Psoas muscle (tissue), 7 donors: ENCODE measurements at regions not wholly inside any gene's neighbourhood (a gene's known extent, or its start where the extent isn't known, plus 50 kb on each side); places are given as distances from the start of the nearest gene placed in this dataset.

Source experiments
- ATAC-seq, 4 donors: fragments of 200-7000 bp; cut with Tn5 transposase; one replicate each; pipeline ENCODE4 v1.9.1; 2020; ENCODE audit warnings: moderate library complexity in 3 of 4, mild to moderate bottlenecking in 2 of 4
- DNase-seq, 2 donors: peaks; one replicate each; pipeline ENCODE4 v3.0.0-alpha.2; 2020
- H3K27ac ChIP-seq: fragments of 200-600 bp; one replicate; pipeline ENCODE4 v1.8.0; 2022
- H3K27me3 ChIP-seq, 3 donors: fragments of 200-600 bp in 1 of 3; one replicate each; pipeline versions ENCODE4 v1.6.1 to v1.8.0; 2013 to 2022; ENCODE audit warnings: low read length in 2 of 3, mild to moderate bottlenecking in 2 of 3, moderate library complexity in 1 of 3; ENCODE audit not compliant: insufficient read depth in 3 of 3
- H3K36me3 ChIP-seq, 2 donors: fragments of 200-600 bp in 1 of 2; one replicate each; pipeline versions ENCODE4 v1.6.1 to v1.8.0; 2013 to 2022; ENCODE audit warnings: low read depth in 1 of 2, mild to moderate bottlenecking in 1 of 2, moderate library complexity in 1 of 2; ENCODE audit not compliant: insufficient read depth in 1 of 2
- H3K4me1 ChIP-seq: fragments of 200-600 bp; one replicate; pipeline ENCODE4 v1.8.0; 2022
- H3K4me3 ChIP-seq: fragments of 200-600 bp; one replicate; pipeline ENCODE4 v1.8.0; 2022; ENCODE audit warnings: mild to moderate bottlenecking
- H3K9me3 ChIP-seq: fragments of 200-600 bp; one replicate; pipeline ENCODE4 v1.8.0; 2022
- CTCF ChIP-seq: fragments of 200-600 bp; IDR thresholded peaks from one replicate; pipeline ENCODE4 v1.8.0; 2022; ENCODE audit warnings: antibody characterized with exemption
- WGBS, 3 donors: extraction: QIAGEN DNeasy Blood & Tissue Kit; methylation state at CpG; one replicate each; pipeline versions ENCODE4 v1.1.6 to v1.1.7; 2013; 5-methylcytosine and 5-hydroxymethylcytosine counted together
- intact Hi-C, 2 donors: fragments of 100-400 bp; cut with DNase I; formaldehyde crosslinking; loops; one replicate each; pipeline versions ENCODE4 v1.11.0 to v1.14.2; 2022
- donor health status: healthy with polysubstance abuse.
- donor health status: DM: no; HTN: no; CAD: no; lungs with moderate emphysema.
- donor health status: Bipolar disorder and iron deficiency.
- donor health status: healthy.
- donor health status: DM: yes; HTN: yes; CAD: no.
- donor health status: DM: no; HTN: no; CAD: no.
- donor health status: DM: yes; HTN: yes; CAD: no.

DNA sequence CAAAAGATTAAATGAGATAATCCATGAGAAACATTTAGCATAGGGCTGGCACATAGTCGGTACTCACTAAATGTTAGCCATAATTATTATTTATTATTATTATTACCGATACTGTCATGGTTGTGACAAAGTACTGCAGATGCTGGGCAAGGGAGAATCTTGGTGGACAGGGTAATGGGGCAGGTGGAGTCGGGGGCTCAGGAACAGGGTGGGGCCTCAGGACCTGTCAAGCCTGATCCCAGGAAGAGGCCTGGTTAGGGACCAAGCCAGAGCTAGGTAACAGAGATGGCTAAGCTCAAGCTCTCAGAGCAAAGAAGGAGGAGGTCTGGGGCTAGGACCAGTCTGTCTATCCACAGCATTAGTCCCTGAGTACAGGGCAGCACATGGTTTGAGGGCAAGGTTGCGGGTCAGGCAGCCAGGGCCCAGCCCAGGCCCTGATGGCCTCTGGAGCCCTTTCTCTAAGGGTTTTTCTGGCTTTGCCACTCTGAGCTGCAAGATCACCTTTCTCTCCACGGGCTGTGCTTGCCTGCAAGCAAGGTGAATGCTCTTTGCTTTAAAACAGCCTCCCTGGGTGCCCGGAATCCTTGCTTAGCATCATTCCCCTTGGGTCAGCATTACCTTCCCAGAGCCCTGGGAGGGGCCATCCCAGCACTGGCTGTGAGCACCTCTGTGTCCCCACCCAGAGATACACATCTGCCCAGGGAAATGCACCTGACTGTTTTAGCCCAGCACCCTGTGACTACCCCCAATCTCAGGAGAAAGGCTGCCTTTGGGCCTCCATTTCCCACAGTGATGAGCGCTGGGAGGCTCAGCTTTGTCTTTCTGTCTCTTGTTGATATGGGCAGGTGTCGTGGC, 572.0 kb downstream of the PTPRU start:
- H3K27ac ChIP-seq, result no peak overlapping the region
- H3K9me3 ChIP-seq, result no peaks in the 10 kb centered on the region
- no peak for DNase-seq
- no peaks in the 10 kb centered on the region for H3K27me3 ChIP-seq
- peaks cover 4% of the 10 kb centered on the region for H3K4me1 ChIP-seq
- H3K36me3 ChIP-seq, result no peaks in the 10 kb centered on the region
- WGBS, 3 donors, result 95 to 96% (median 95%) methylated on average over 8 of the region's 8 CpGs
- no peak overlapping the region for H3K4me3 ChIP-seq
- intact Hi-C loops, result loop anchor here in 1 of 2 donors (10.0 kb wide), 1 partner anchor 566 kb away; no protein-coding TSS in a partner anchor
- ATAC-seq, result no peak
- no peak for TF ChIP-seq CTCF

GRCh38 chr1:29807689-29808088, 571.4 kb downstream of the PTPRU start:
- H3K4me3 ChIP-seq, result no peak overlapping the region
- H3K27me3 ChIP-seq, result peaks cover 0 to 3% (median 0%) of the 10 kb centered on the region in 3 donors
- H3K36me3 ChIP-seq, result no peaks in the 10 kb centered on the region
- H3K4me1 ChIP-seq, result peaks cover 4% of the 10 kb centered on the region
- TF ChIP-seq CTCF, result no peak
- no peaks in the 10 kb centered on the region for H3K9me3 ChIP-seq
- H3K27ac ChIP-seq, result no peak overlapping the region
- DNase-seq (no peak), ATAC-seq (no peak)
- WGBS, 3 donors, result 94 to 98% (median 97%) methylated on average over 5 of the region's 5 CpGs
- intact Hi-C loops, result loop anchor here in 1 of 2 donors (10.0 kb wide), 1 partner anchor 567 kb away; no protein-coding TSS in a partner anchor

GRCh38 chr1:29806646-29807319, 570.5 kb downstream of the PTPRU start:
- WGBS, 3 donors, result 62 to 69% (median 63%) methylated on average over 4 of the region's 4 CpGs
- no peak for TF ChIP-seq CTCF

DNA sequence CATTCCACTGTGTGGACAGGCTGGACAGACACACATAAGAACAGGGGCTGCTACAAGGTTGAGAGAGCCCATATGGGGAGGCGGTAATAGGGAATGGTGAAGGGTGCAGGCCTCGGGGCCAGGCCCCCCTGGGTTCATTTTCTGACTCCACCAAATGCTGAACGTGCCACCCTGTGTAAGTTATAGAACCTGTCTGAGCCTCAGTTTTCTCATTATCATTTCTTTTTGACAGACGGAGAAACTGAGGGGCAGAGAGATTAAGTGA, 569.5 kb downstream of the PTPRU start:
- Histone ChIP-seq H3K27ac (no peak overlapping the region), H3K4me3 (no peak overlapping the region), H3K36me3 (no peaks in the 10 kb centered on the region), H3K4me1 (no peaks in the 10 kb centered on the region), H3K27me3 (peaks cover 0 to 18% (median 2%) of the 10 kb centered on the region in 3 donors), H3K9me3 (no peaks in the 10 kb centered on the region)
- 94 to 97% (median 94%) methylated on average over 4 of the region's 4 CpGs for WGBS, 3 donors
- intact Hi-C loops, result loop anchor here in 1 of 2 donors (10.0 kb wide), 1 partner anchor 569 kb away; no protein-coding TSS in a partner anchor
- TF ChIP-seq CTCF, result no peak
- DNase-seq, result no peak
- ATAC-seq, result no peak

More at GRCh38 chr1:29806646-29807319, 570.5 kb downstream of the PTPRU start:
- ATAC-seq (no peak), DNase-seq (no peak)
- Histone ChIP-seq H3K36me3 (no peaks in the 10 kb centered on the region), H3K9me3 (no peaks in the 10 kb centered on the region), H3K4me1 (no peaks in the 10 kb centered on the region), H3K27me3 (peaks cover 0 to 10% (median 2%) of the 10 kb centered on the region in 3 donors), H3K4me3 (no peak overlapping the region), H3K27ac (no peak overlapping the region)
- intact Hi-C loops, result loop anchor here in 1 of 2 donors (10.0 kb wide), 1 partner anchor 568 kb away; no protein-coding TSS in a partner anchor
